ENCODE measurements at regions not wholly inside any gene's neighbourhood (a gene's known extent, or its start where the extent isn't known, plus 50 kb on each side); places are given as distances from the start of the nearest gene placed in this dataset.

GRCh38 chr14:39766397-39767000, 334.3 kb upstream of the FBXO33 start:
- Histone ChIP-seq H3K9me3 (ENCODE audit: control insufficient read depth, insufficient read depth, low read depth, low read length) (no peaks in the 10 kb centered on the region), H3K4me3 (ENCODE audit: low read depth, low read length) (no peak overlapping the region), H3K27ac (ENCODE audit: low read depth, low read length) (no peak overlapping the region), H3K9ac (ENCODE audit: low read length) (no peak overlapping the region), H3K27me3 (ENCODE audit: control insufficient read depth, insufficient read depth, low read length) (no peaks in the 10 kb centered on the region), H3K36me3 (ENCODE audit: control insufficient read depth, insufficient read depth, low read length) (no peaks in the 10 kb centered on the region), H3K4me1 (ENCODE audit: control insufficient read depth, insufficient read depth, low read length) (no peaks in the 10 kb centered on the region)

GRCh38 chr14:39765676-39766075, 333.4 kb upstream of the FBXO33 start:
- no peaks in the 10 kb centered on the region for H3K4me1 ChIP-seq (ENCODE audit: control insufficient read depth, insufficient read depth, low read length)
- no peaks in the 10 kb centered on the region for H3K9me3 ChIP-seq (ENCODE audit: control insufficient read depth, insufficient read depth, low read depth, low read length)
- no peak overlapping the region for H3K4me3 ChIP-seq (ENCODE audit: low read depth, low read length)
- no peak overlapping the region for H3K27ac ChIP-seq (ENCODE audit: low read depth, low read length)
- no peaks in the 10 kb centered on the region for H3K36me3 ChIP-seq (ENCODE audit: control insufficient read depth, insufficient read depth, low read length)
- no peaks in the 10 kb centered on the region for H3K27me3 ChIP-seq (ENCODE audit: control insufficient read depth, insufficient read depth, low read length)
- H3K9ac ChIP-seq (ENCODE audit: low read length) = no peak overlapping the region

- no peaks in the 10 kb centered on the region for H3K9me3 ChIP-seq (ENCODE audit: control insufficient read depth, insufficient read depth, low read depth, low read length)
- H3K36me3 ChIP-seq (ENCODE audit: control insufficient read depth, insufficient read depth, low read length) = no peaks in the 10 kb centered on the region
- no peak overlapping the region for H3K27ac ChIP-seq (ENCODE audit: low read depth, low read length)
- no peaks in the 10 kb centered on the region for H3K27me3 ChIP-seq (ENCODE audit: control insufficient read depth, insufficient read depth, low read length)
- no peaks in the 10 kb centered on the region for H3K4me1 ChIP-seq (ENCODE audit: control insufficient read depth, insufficient read depth, low read length)
- no peak overlapping the region for H3K9ac ChIP-seq (ENCODE audit: low read length)
- no peak overlapping the region for H3K4me3 ChIP-seq (ENCODE audit: low read depth, low read length)
Measured at GRCh38 chr14:39763402-39763890, 331.2 kb upstream of the FBXO33 start.

- Histone ChIP-seq H3K4me3 (ENCODE audit: low read depth, low read length) (no peak overlapping the region), H3K27ac (ENCODE audit: low read depth, low read length) (no peak overlapping the region), H3K36me3 (ENCODE audit: control insufficient read depth, insufficient read depth, low read length) (no peaks in the 10 kb centered on the region), H3K9me3 (ENCODE audit: control insufficient read depth, insufficient read depth, low read depth, low read length) (no peaks in the 10 kb centered on the region), H3K9ac (ENCODE audit: low read length) (no peak overlapping the region), H3K27me3 (ENCODE audit: control insufficient read depth, insufficient read depth, low read length) (no peaks in the 10 kb centered on the region), H3K4me1 (ENCODE audit: control insufficient read depth, insufficient read depth, low read length) (no peaks in the 10 kb centered on the region)
Measured at GRCh38 chr14:39762576-39763401, 330.6 kb upstream of the FBXO33 start.

GRCh38 chr14:39755269-39755878, 323.1 kb upstream of the FBXO33 start:
- no peak overlapping the region for H3K4me3 ChIP-seq (ENCODE audit: low read depth, low read length)
- no peaks in the 10 kb centered on the region for H3K9me3 ChIP-seq (ENCODE audit: control insufficient read depth, insufficient read depth, low read depth, low read length)
- H3K4me1 ChIP-seq (ENCODE audit: control insufficient read depth, insufficient read depth, low read length) = no peaks in the 10 kb centered on the region
- H3K36me3 ChIP-seq (ENCODE audit: control insufficient read depth, insufficient read depth, low read length) = no peaks in the 10 kb centered on the region
- H3K9ac ChIP-seq (ENCODE audit: low read length) = no peak overlapping the region
- H3K27ac ChIP-seq (ENCODE audit: low read depth, low read length) = no peak overlapping the region
- H3K27me3 ChIP-seq (ENCODE audit: control insufficient read depth, insufficient read depth, low read length) = no peaks in the 10 kb centered on the region

- H3K4me3 ChIP-seq (ENCODE audit: low read depth, low read length) = no peak overlapping the region
- H3K9me3 ChIP-seq (ENCODE audit: control insufficient read depth, insufficient read depth, low read depth, low read length) = no peaks in the 10 kb centered on the region
- no peaks in the 10 kb centered on the region for H3K27me3 ChIP-seq (ENCODE audit: control insufficient read depth, insufficient read depth, low read length)
- no peaks in the 10 kb centered on the region for H3K4me1 ChIP-seq (ENCODE audit: control insufficient read depth, insufficient read depth, low read length)
- no peaks in the 10 kb centered on the region for H3K36me3 ChIP-seq (ENCODE audit: control insufficient read depth, insufficient read depth, low read length)
- H3K27ac ChIP-seq (ENCODE audit: low read depth, low read length) = no peak overlapping the region
- H3K9ac ChIP-seq (ENCODE audit: low read length) = no peak overlapping the region
Measured at GRCh38 chr14:39740454-39740853, 308.2 kb upstream of the FBXO33 start.

- no peaks in the 10 kb centered on the region for H3K36me3 ChIP-seq (ENCODE audit: control insufficient read depth, insufficient read depth, low read length)
- no peak overlapping the region for H3K27ac ChIP-seq (ENCODE audit: low read depth, low read length)
- no peaks in the 10 kb centered on the region for H3K9me3 ChIP-seq (ENCODE audit: control insufficient read depth, insufficient read depth, low read depth, low read length)
- H3K4me3 ChIP-seq (ENCODE audit: low read depth, low read length) = no peak overlapping the region
- no peaks in the 10 kb centered on the region for H3K27me3 ChIP-seq (ENCODE audit: control insufficient read depth, insufficient read depth, low read length)
- 0 out of 2 replicates have a peak, but pooled peaks cover under 1% of the 10 kb centered on the region for H3K4me1 ChIP-seq (ENCODE audit: control insufficient read depth, insufficient read depth, low read length)
- H3K9ac ChIP-seq (ENCODE audit: low read length) = no peak overlapping the region
Measured at GRCh38 chr14:39739796-39740195, 307.6 kb upstream of the FBXO33 start.

- Histone ChIP-seq H3K4me3 (ENCODE audit: low read depth, low read length) (no peak overlapping the region), H3K27me3 (ENCODE audit: control insufficient read depth, insufficient read depth, low read length) (no peaks in the 10 kb centered on the region), H3K4me1 (ENCODE audit: control insufficient read depth, insufficient read depth, low read length) (peaks cover 11% of the 10 kb centered on the region; the same call in 1 of the 2 replicates), H3K36me3 (ENCODE audit: control insufficient read depth, insufficient read depth, low read length) (no peaks in the 10 kb centered on the region), H3K9me3 (ENCODE audit: control insufficient read depth, insufficient read depth, low read depth, low read length) (peaks cover 3% of the 10 kb centered on the region; the same call in 1 of the 2 replicates), H3K27ac (ENCODE audit: low read depth, low read length) (no peak overlapping the region), H3K9ac (ENCODE audit: low read length) (no peak overlapping the region)
Measured at GRCh38 chr14:39734306-39734705, 302.1 kb upstream of the FBXO33 start.

- no peaks in the 10 kb centered on the region for H3K27me3 ChIP-seq (ENCODE audit: control insufficient read depth, insufficient read depth, low read length)
- H3K9ac ChIP-seq (ENCODE audit: low read length) = no peak overlapping the region
- H3K27ac ChIP-seq (ENCODE audit: low read depth, low read length) = no peak overlapping the region
- H3K36me3 ChIP-seq (ENCODE audit: control insufficient read depth, insufficient read depth, low read length) = no peaks in the 10 kb centered on the region
- H3K9me3 ChIP-seq (ENCODE audit: control insufficient read depth, insufficient read depth, low read depth, low read length) = peaks cover 3% of the 10 kb centered on the region; the same call in 1 of the 2 replicates
- H3K4me1 ChIP-seq (ENCODE audit: control insufficient read depth, insufficient read depth, low read length) = peaks cover 11% of the 10 kb centered on the region; the same call in 1 of the 2 replicates
- no peak overlapping the region for H3K4me3 ChIP-seq (ENCODE audit: low read depth, low read length)
Measured at GRCh38 chr14:39733741-39734140, 301.5 kb upstream of the FBXO33 start.

GRCh38 chr14:39731912-39732311, 299.7 kb upstream of the FBXO33 start:
- H3K27ac ChIP-seq (ENCODE audit: low read depth, low read length) = no peak overlapping the region
- H3K9me3 ChIP-seq (ENCODE audit: control insufficient read depth, insufficient read depth, low read depth, low read length) = peaks cover 3% of the 10 kb centered on the region; the same call in 1 of the 2 replicates
- H3K4me1 ChIP-seq (ENCODE audit: control insufficient read depth, insufficient read depth, low read length) = peaks cover 11% of the 10 kb centered on the region; the same call in 1 of the 2 replicates
- H3K9ac ChIP-seq (ENCODE audit: low read length) = no peak overlapping the region
- no peaks in the 10 kb centered on the region for H3K27me3 ChIP-seq (ENCODE audit: control insufficient read depth, insufficient read depth, low read length)
- no peak overlapping the region for H3K4me3 ChIP-seq (ENCODE audit: low read depth, low read length)
- H3K36me3 ChIP-seq (ENCODE audit: control insufficient read depth, insufficient read depth, low read length) = no peaks in the 10 kb centered on the region

- no peaks in the 10 kb centered on the region for H3K9me3 ChIP-seq (ENCODE audit: control insufficient read depth, insufficient read depth, low read depth, low read length)
- no peak overlapping the region for H3K4me3 ChIP-seq (ENCODE audit: low read depth, low read length)
- no peak overlapping the region for H3K27ac ChIP-seq (ENCODE audit: low read depth, low read length)
- no peaks in the 10 kb centered on the region for H3K4me1 ChIP-seq (ENCODE audit: control insufficient read depth, insufficient read depth, low read length)
- H3K36me3 ChIP-seq (ENCODE audit: control insufficient read depth, insufficient read depth, low read length) = no peaks in the 10 kb centered on the region
- H3K9ac ChIP-seq (ENCODE audit: low read length) = no peak overlapping the region
- no peaks in the 10 kb centered on the region for H3K27me3 ChIP-seq (ENCODE audit: control insufficient read depth, insufficient read depth, low read length)
Measured at GRCh38 chr14:39726563-39726962, 294.3 kb upstream of the FBXO33 start.

All from HUES6 (cell line).